Stimulated activated CD4-positive, alpha-beta T cell treated with anti-CD3 and anti-CD28 coated beads, Interleukin-12 subunit alpha, Interleukin-12 subunit beta, amount 100 ng/mL, for 4 hours (primary cell): ENCODE measurements at regions not wholly inside any gene's neighbourhood (a gene's known extent, or its start where the extent isn't known, plus 50 kb on each side); places are given as distances from the start of the nearest gene placed in this dataset.

Experiments
- DNase-seq: peaks from one replicate; pipeline ENCODE4 v3.0.0-alpha.2; 2020

DNA sequence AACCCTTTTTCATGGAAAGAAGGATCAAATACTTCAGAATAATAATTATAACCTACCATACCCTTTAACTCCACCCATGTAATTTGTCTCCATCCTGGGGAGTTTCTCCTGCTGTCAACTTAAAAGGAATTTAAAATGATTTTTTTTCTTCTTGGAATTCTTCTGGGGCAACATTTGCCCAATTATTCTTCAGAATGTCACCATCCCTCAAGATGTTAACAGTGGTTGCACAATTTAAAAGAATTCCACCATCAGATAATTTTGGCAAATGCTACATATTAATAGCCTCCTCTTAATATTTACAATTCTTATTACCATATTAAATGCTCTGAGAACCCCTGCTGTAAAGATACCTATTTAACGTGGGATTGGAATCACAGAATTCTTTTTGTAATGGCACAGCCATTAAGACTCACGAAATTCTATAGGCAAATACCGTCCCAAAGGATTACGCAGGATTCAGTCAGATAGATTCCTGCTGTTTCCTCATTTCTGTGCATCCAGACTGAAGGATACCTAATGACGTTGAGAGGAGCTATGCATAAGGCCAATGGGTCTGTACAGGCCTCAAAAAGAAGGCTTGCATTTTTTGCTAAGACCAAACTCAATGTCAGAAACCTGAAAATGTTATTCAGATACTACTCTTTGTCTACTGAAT lies 177.5 kb downstream of the DAD1 start:
- no peak for DNase-seq

DNA sequence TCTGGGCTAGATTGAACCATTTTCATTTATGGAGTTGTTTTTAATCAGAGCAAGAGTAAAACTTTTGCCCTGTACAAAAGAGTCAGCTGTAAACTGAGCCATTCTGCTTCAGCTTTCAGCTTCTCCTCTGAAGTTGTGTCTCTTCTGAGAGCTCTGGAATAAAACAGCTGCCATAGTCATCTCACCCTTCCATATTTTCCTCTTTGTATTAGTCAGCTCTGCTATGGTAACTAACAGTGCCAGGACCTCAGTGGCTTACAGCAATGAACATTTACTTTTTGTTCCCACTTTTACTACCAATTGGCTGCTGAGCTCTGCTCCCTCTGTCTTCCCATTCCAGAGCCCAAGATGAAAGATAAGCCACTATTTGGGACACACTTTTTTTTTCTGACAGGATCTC lies 178.5 kb downstream of the DAD1 start:
- DNase-seq: no peak

DNA sequence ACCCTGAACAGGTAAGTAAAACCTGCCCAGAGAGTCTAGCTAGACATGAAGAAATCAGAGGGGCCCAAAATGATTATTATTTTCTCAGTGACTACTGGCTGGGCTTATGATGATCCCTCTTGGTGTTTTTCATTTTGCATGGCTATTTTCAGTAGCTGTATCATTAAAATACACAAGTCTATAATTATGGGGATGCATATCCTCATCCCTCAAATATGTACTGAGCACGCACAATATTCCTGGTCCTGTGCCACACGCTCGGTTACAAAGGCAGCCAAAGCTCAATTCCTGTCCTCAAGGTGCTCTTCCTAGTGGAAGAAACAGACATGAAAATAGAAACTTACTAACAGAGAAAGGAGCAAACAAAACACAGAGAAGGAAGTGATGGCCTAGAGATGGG lies 180.0 kb downstream of the DAD1 start:
- no peak for DNase-seq

GRCh38 chr14:22408547-22408946 lies 180.5 kb downstream of the DAD1 start:
- DNase-seq: no peak

DNA sequence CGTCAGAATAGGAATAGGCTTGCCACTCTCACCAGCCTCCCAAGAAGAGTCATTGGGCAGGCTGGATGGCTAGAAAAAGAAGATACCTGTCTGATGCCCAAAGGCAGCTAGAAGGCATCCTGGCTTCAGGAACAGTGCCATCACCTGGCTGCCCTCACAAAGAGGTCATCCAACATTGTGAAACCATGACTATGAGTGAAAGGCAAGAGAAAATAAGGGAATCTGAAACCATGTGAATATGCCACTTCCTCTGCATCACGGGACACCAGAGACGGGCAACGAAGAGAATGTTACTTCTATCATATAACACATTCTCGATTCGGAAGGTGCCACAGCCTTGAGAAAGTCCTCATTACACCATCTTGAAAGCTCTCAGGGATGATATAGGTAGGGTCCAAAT lies 182.0 kb downstream of the DAD1 start:
- DNase-seq: no peak

GRCh38 chr14:22405201-22405600 lies 183.8 kb downstream of the DAD1 start:
- no peak for DNase-seq

GRCh38 chr14:22403296-22403695 lies 185.7 kb downstream of the DAD1 start:
- no peak for DNase-seq

DNA sequence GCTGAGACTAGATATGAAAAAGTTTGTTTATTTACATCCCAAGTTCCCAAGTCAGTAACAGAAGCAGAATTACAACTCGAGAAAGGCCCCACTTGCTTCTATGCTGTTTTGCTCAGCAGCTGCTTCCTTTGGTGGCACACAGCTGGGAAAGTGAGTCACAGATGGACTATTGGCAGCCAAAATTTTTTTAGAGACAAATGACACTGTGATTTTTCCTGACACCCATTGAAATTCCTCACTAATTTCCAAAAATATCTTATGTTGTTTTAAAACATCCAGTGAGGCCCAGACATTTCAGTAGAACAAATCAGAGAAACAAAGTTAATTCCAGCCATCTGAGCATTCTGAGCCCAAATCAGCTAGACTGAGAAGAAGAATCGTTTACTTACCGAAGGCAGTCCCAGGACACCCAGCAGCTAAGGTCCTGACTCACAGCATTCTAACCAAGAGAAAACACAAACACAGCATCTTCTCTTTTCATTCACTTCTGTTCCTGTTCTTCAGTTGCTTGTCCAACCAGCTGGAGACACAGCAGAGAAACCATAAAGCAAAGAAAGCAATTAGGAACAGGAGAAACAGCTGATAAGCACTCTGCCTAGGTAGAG lies 188.3 kb downstream of the DAD1 start:
- DNase-seq: no peak

GRCh38 chr14:22399776-22400175 lies 189.2 kb downstream of the DAD1 start:
- no peak for DNase-seq

DNA sequence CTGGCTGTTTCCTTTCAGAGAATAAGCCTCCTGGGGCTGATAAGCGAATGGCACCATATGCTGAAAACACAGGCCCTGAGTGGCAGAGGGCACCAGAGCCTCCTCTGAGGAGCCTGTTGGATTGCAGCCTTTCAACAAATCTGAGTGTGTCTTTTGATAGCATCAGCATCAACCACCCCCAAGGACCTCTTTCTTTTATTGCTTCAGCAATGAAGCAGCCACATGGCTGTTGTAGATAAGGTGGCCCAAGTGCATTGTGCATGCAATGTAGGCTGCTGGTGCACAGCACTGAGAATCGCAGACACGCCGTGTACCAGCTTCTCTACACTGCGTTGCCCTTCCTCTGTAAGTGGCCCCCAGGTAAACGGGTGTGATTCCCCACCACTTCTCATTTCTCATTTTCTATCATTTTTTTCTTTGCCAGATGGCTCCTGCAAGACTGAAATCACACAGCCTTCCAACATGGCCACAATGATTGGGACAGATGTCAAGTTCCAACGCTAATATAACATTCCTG lies 191.7 kb downstream of the DAD1 start:
- no peak for DNase-seq

DNA sequence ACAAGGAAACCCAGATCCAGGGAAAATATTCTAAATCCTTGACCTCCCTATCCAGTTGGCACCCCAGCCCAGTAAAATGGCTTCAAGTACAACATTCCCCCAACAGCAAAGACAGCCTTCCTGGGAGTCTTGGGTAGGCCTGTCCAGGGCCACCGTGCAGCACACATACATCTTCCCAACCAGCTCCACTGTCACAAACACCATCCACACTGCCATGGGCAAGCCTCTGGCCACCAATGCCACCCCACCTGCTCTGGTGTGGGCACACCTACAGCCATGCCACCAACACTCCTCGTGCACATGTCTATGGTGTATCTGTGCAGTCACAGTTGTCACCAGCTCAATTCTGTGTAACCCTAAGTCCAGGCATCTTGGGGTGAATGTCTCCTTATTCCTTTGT lies 193.2 kb downstream of the DAD1 start:
- DNase-seq: no peak

- DNase-seq: no peak
Measured at GRCh38 chr14:22394616-22395015, 194.4 kb downstream of the DAD1 start.

GRCh38 chr14:22393796-22394195 lies 195.2 kb downstream of the DAD1 start:
- no peak for DNase-seq

GRCh38 chr14:22391908-22392565 lies 197.0 kb downstream of the DAD1 start:
- no peak for DNase-seq

DNA sequence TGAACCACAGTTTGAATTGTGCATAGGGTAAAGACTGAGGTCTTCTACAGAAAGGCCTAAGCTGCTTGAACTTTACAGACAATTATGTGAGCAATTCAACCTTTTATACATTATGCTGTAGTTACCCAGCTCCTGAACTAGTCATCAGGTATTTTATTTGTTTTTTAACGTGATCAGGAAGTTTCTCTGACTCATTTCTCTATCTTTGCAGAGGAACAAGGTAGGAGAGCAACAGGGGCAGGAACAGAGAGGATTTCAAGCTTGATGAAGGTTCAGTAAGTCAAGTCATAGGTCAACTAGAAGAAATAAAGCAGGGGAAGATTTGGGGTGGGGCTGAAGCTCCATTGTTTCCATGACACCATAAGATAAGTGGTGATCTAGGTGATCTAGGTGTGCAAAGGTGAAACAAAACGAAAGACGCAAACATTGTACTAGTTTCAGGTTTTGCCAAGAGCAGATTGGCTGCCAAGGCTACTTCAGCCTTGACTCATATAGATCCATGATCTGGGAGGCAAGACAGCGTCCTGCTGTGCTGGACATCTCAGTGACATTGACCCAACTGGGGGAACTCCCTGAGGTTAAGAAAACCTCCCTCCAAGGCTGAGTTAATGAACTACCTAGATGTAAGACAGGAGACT lies 198.1 kb downstream of the DAD1 start:
- no peak for DNase-seq

DNA sequence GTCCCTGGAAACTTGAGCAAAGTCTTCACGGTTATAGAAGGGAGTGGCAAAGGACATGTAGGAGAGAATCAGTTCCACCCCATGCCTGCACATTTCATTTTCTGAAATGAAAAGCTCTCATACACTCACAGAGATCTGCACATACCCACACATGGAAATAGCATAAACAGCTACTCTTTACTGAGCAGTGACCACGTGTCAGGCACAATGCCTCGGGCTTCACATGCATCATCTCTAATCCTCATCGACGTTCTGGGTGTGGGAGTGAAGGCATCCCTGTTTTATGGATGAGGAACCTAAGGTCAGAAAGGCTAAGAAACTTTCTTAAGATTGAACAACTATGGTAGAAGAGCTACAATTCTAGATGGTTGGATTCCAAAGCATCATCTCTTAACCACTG lies 198.8 kb downstream of the DAD1 start:
- DNase-seq: no peak

- no peak for DNase-seq
Measured at GRCh38 chr14:22388669-22389595, 200.1 kb downstream of the DAD1 start.

- DNase-seq: no peak
Measured at GRCh38 chr14:22387776-22388241, 201.2 kb downstream of the DAD1 start.

DNA sequence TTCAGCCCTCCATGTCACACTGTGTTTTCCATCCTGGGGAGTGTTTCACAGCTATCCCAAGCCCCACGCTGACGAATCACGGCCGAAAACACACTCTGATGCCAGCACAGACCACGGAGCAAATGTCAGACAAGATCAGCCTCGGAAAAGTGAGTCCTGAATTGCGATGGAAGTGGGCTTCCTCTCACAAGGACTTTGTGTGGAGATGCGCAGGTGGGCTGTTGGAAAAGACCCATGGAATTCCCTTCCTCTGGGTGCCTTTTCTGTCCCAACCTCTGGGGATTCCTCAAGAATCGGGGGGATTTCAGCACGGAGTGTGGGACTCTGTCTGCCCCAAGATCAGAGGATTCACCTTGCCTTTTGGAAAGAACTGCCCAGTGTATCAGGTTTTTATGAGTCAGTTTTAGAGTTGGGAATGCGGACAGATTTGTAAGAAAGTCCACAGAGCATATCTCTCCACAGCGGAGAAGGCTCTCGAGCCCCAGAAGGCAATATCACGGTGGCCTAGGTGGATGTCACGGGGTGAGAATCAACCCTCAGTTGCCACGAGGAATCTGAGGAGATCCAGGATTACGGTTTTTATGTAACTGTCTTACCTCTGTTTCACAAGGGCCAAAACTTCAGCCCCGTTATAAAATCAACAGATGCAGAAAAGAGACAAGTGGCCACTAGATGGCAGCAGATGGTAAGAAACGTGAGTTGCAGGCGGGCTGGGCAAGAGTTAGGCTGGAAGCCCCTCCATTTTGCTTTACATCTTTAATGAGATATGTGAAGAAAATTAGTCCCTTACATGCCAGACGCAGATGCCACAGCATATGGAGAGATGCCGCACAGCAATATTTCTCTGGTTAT lies 201.9 kb downstream of the DAD1 start:
- no peak for DNase-seq

DNA sequence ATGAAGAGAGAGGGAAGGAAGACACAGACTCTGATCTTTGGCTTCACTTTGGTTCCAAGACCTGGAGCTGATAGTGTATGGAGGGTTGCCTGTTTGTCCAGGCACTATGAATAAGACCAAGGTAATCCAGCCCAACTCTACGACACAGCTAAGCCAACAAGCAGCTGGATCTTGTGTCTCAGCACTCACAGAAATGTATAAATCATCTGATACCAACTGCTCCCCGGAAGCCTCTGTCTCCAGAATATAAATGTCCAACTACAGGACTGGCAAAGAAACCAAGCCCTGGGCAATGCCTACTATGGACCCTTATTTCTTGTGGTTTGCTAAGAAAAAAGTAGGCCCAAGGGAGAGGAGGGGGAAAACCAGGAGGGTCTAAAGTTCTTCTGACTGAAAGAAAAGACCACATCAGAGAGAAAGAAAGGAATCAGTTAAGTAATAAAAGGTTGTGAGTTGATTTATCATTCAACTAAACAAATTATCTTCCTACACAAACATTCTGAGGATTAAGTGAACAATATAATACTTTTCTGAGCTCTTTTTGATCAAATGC lies 204.0 kb downstream of the DAD1 start:
- no peak for DNase-seq

- no peak for DNase-seq
Measured at GRCh38 chr14:22384167-22384549, 204.9 kb downstream of the DAD1 start.
